Loucy (cell line): ENCODE measurements at regions not wholly inside any gene's neighbourhood (a gene's known extent, or its start where the extent isn't known, plus 50 kb on each side); places are given as distances from the start of the nearest gene placed in this dataset.

Experiments
- H2AFZ ChIP-seq: fragments of 200-600 bp; sonication (generic); 2 replicates; pipeline ENCODE4 v1.6.0; 2016; ENCODE audit warnings: antibody characterized with exemption, mild to moderate bottlenecking, low read length, moderate library complexity
- H3F3A ChIP-seq: fragments of 200-600 bp; 2 replicates; pipeline ENCODE4 v1.6.0; 2016; ENCODE audit warnings: antibody characterized with exemption, low read depth, mild to moderate bottlenecking
- H3K27me3 ChIP-seq: fragments of 200-600 bp; sonication (generic); 2 replicates; pipeline ENCODE4 v1.6.1; 2014; ENCODE audit warnings: low read length, mild to moderate bottlenecking; ENCODE audit not compliant: insufficient read depth, poor library complexity, severe bottlenecking
- H3K36me3 ChIP-seq: fragments of 200-600 bp; sonication (generic); 2 replicates; pipeline ENCODE4 v1.6.1; 2016; ENCODE audit warnings: low read length; ENCODE audit not compliant: insufficient read depth
- H3K4me1 ChIP-seq: fragments of 200-600 bp; sonication (generic); 2 replicates; pipeline ENCODE4 v1.5.1; 2014; ENCODE audit warnings: low read length, mild to moderate bottlenecking; ENCODE audit not compliant: insufficient read depth, poor library complexity, severe bottlenecking
- H3K4me2 ChIP-seq: fragments of 200-600 bp; sonication (generic); 2 replicates; pipeline ENCODE4 v1.6.0; 2014; ENCODE audit warnings: antibody characterized with exemption, low read length, low read depth, mild to moderate bottlenecking; ENCODE audit not compliant: poor library complexity, severe bottlenecking
- H3K4me3 ChIP-seq: fragments of 200-600 bp; sonication (generic); 2 replicates; pipeline ENCODE4 v1.5.1; 2014; ENCODE audit warnings: low read length, mild to moderate bottlenecking, mixed read lengths; ENCODE audit not compliant: poor library complexity, severe bottlenecking
- H3K79me2 ChIP-seq: fragments of 200-600 bp; sonication (generic); 2 replicates; pipeline ENCODE4 v1.6.1; 2014; ENCODE audit warnings: low read length; ENCODE audit not compliant: insufficient read depth
- H3K9ac ChIP-seq: fragments of 200-600 bp; sonication (generic); 2 replicates; pipeline ENCODE4 v1.6.0; 2014; ENCODE audit warnings: mild to moderate bottlenecking, low read depth, low read length, moderate library complexity; ENCODE audit not compliant: poor library complexity, severe bottlenecking
- H3K9me2 ChIP-seq: fragments of 200-600 bp; sonication (generic); replicated peaks from 2 replicates; pipeline ENCODE4 v1.6.1; 2016; ENCODE audit warnings: low read depth, low read length, mixed read lengths
- H3K9me3 ChIP-seq: fragments of 200-600 bp; sonication (generic); 2 replicates; pipeline ENCODE4 v1.6.1; 2014; ENCODE audit warnings: mild to moderate bottlenecking, antibody characterized with exemption, low read length, low read depth; ENCODE audit not compliant: insufficient read depth
- H4K20me1 ChIP-seq: fragments of 200-600 bp; sonication (generic); 2 replicates; pipeline ENCODE4 v1.6.0; 2014; ENCODE audit warnings: antibody characterized with exemption, low read length, mild to moderate bottlenecking; ENCODE audit not compliant: insufficient read depth, poor library complexity, severe bottlenecking
- EZH2phosphoT487 ChIP-seq: fragments of 200-600 bp; IDR thresholded peaks from 2 replicates; pipeline ENCODE4 v1.6.1; 2018; ENCODE audit warnings: antibody characterized with exemption, mild to moderate bottlenecking, moderate library complexity, borderline replicate concordance
- TF ChIP-seq, protein P1 (sequence below): fragments of 200-600 bp; sonication (generic); conservative IDR thresholded peaks from 2 replicates; pipeline ENCODE4 v1.5.1; 2014; ENCODE audit warnings: mild to moderate bottlenecking, antibody characterized with exemption, low read length

DNA sequence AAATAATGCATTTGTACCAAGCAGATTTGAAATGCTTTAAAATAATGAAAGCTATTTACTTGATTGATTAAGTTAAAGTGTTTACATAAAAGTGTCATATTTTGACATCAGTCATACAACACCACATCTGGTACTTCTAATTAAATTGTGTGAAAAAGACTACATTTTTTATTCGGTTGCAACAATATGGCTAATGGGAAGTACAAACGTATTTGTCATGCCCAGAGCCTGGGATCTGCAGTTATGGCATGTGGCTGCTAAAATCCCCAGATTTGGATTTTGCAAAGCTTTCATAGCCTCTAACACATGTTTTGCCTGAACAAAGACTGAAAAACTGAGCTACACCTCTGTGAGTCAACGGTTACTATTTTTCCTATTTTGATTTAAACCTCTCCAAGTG lies 66.6 kb downstream of the LLPH start:
- TF ChIP-seq EZH2phosphoT487: no peak
- TF ChIP-seq, protein P1, sequence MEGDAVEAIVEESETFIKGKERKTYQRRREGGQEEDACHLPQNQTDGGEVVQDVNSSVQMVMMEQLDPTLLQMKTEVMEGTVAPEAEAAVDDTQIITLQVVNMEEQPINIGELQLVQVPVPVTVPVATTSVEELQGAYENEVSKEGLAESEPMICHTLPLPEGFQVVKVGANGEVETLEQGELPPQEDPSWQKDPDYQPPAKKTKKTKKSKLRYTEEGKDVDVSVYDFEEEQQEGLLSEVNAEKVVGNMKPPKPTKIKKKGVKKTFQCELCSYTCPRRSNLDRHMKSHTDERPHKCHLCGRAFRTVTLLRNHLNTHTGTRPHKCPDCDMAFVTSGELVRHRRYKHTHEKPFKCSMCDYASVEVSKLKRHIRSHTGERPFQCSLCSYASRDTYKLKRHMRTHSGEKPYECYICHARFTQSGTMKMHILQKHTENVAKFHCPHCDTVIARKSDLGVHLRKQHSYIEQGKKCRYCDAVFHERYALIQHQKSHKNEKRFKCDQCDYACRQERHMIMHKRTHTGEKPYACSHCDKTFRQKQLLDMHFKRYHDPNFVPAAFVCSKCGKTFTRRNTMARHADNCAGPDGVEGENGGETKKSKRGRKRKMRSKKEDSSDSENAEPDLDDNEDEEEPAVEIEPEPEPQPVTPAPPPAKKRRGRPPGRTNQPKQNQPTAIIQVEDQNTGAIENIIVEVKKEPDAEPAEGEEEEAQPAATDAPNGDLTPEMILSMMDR: no peak
- H3K4me1 ChIP-seq: peaks cover 30% of the 10 kb centered on the region

DNA sequence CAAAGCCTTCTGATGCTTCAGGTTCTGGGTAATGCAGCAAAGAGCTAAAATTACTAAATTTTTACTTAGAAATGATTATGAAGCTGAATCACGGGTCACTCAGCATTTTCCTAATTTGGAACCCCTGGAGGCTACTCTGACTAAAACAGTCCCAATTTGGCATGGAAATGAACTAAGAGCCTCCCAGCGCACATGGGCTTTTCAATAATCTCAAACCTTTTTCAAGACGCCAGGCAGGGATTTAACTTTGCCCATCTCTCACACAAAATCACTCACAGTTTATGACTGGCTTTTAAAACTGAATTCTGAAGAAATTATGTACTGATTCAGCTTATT lies 68.3 kb downstream of the LLPH start:
- H4K20me1 ChIP-seq: no peaks in the 10 kb centered on the region
- peaks cover 18% of the 10 kb centered on the region for H3K27me3 ChIP-seq
- H2AFZ ChIP-seq: no peak overlapping the region
- no peaks in the 10 kb centered on the region for H3K9me3 ChIP-seq
- no peak overlapping the region for H3K4me3 ChIP-seq
- no peak overlapping the region for H3K9ac ChIP-seq
- H3K9me2 ChIP-seq: no peaks in the 10 kb centered on the region
- H3K4me2 ChIP-seq: no peak overlapping the region
- no peaks in the 10 kb centered on the region for H3K36me3 ChIP-seq
- no peaks in the 10 kb centered on the region for H3K79me2 ChIP-seq
- peaks cover 26% of the 10 kb centered on the region for H3K4me1 ChIP-seq
- no peak for TF ChIP-seq EZH2phosphoT487
- TF ChIP-seq, protein P1: no peak
- H3F3A ChIP-seq: no peaks in the 10 kb centered on the region

More for the DNA sequence above, 66.6 kb downstream of the LLPH start:
- H3K9me3 ChIP-seq: no peaks in the 10 kb centered on the region
- no peak overlapping the region for H2AFZ ChIP-seq
- no peak overlapping the region for H3K4me2 ChIP-seq
- H3K79me2 ChIP-seq: no peaks in the 10 kb centered on the region
- no peak overlapping the region for H3K4me3 ChIP-seq
- no peaks in the 10 kb centered on the region for H3F3A ChIP-seq
- no peaks in the 10 kb centered on the region for H3K36me3 ChIP-seq
- peaks cover 18% of the 10 kb centered on the region for H3K27me3 ChIP-seq
- H4K20me1 ChIP-seq: no peaks in the 10 kb centered on the region
- no peaks in the 10 kb centered on the region for H3K9me2 ChIP-seq
- no peak overlapping the region for H3K9ac ChIP-seq

DNA sequence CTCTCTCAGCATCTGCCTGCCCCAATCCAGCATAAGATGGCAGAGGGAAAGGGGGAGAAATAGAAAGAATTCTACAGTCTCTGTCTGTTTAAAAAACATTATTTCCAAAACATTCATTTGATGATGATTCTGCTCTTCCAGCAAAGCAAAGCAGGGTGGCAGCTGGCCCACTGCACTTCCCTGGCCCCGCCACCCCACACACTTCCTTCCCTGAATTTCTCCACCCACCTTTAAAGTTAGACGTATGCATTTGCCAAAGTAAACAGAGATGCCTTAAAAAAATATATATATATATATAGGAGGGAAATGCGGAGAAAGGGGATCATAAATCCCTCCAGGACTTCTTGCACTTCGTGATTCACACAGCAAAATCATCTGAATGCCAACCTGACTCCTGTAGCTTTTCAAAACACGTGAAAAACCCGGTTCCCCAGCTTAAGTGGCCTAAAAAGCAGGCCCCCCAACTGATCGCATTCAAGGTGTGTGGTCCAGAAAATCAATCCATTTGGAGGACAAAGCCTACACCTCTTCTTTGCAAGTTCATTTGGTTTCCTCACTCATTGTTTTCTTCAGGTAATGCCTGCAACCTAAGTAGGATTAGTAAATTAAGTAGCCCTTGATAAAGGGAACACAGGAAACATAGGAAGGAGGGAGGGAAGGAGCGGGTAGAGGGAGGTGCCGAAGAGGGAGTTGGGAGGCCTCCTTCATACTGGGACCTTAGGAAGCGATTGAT lies 68.8 kb downstream of the LLPH start:
- Histone ChIP-seq H3K36me3 (no peaks in the 10 kb centered on the region), H3K4me1 (peaks cover 20% of the 10 kb centered on the region), H3K9ac (no peak overlapping the region)

More for the DNA sequence above, 68.8 kb downstream of the LLPH start:
- Histone ChIP-seq H2AFZ (no peak overlapping the region), H3K79me2 (no peaks in the 10 kb centered on the region), H3K4me2 (no peak overlapping the region), H4K20me1 (no peaks in the 10 kb centered on the region), H3K4me3 (no peak overlapping the region), H3K9me3 (no peaks in the 10 kb centered on the region), H3F3A (no peaks in the 10 kb centered on the region), H3K27me3 (peaks cover 18% of the 10 kb centered on the region), H3K9me2 (no peaks in the 10 kb centered on the region)
- TF ChIP-seq, protein P1: no peak
- no peak for TF ChIP-seq EZH2phosphoT487
